Neuronal stem cell (in vitro differentiated cells): ENCODE measurements at regions not wholly inside any gene's neighbourhood (a gene's known extent, or its start where the extent isn't known, plus 50 kb on each side); places are given as distances from the start of the nearest gene placed in this dataset.

ENCODE experiments used
- DNase-seq: peaks from one replicate; pipeline ENCODE4 v3.0.0-alpha.2; 2013; ENCODE audit warnings: low spot score
- H2AFZ ChIP-seq: one replicate; pipeline ENCODE4 v1.6.1; 2013; ENCODE audit warnings: mild to moderate bottlenecking, low read length, inconsistent platforms
- H2AK5ac ChIP-seq: 2 replicates; pipeline ENCODE4 v1.6.1; 2013; ENCODE audit warnings: low read depth, mild to moderate bottlenecking, inconsistent platforms, low read length, moderate library complexity, mixed read lengths
- H2BK120ac ChIP-seq: 2 replicates; pipeline ENCODE4 v1.6.1; 2013; ENCODE audit warnings: low read depth, mild to moderate bottlenecking, inconsistent platforms, low read length, moderate library complexity, mixed read lengths
- H2BK12ac ChIP-seq: one replicate; pipeline ENCODE4 v1.6.1; 2013; ENCODE audit warnings: low read length, inconsistent platforms
- H2BK15ac ChIP-seq: 2 replicates; pipeline ENCODE4 v1.6.1; 2013; ENCODE audit warnings: mild to moderate bottlenecking, low read length, inconsistent platforms, mixed read lengths
- H2BK5ac ChIP-seq: one replicate; pipeline ENCODE4 v1.6.1; 2013; ENCODE audit warnings: inconsistent platforms, mild to moderate bottlenecking, low read length, moderate library complexity
- H3K14ac ChIP-seq: one replicate; pipeline ENCODE4 v1.6.1; 2013; ENCODE audit warnings: low read length, inconsistent platforms
- H3K18ac ChIP-seq: 2 replicates; pipeline ENCODE4 v1.6.1; 2013; ENCODE audit warnings: low read length, inconsistent platforms
- H3K23ac ChIP-seq: 2 replicates; pipeline ENCODE4 v1.6.1; 2013; ENCODE audit warnings: low read depth, mild to moderate bottlenecking, mixed read lengths, low read length, inconsistent platforms; ENCODE audit not compliant: poor library complexity
- H3K27ac ChIP-seq: replicated peaks from 3 replicates; pipeline ENCODE4 v1.5.1; 2013; ENCODE audit warnings: low read length, inconsistent platforms
- H3K27me3 ChIP-seq, 3 experiments: 2 replicates each; pipeline ENCODE4 v1.6.1; 2013; ENCODE audit warnings: low read length in 3 of 3, mild to moderate bottlenecking in 2 of 3, inconsistent platforms in 1 of 3, low read depth in 1 of 3, mixed read lengths in 1 of 3, moderate library complexity in 1 of 3; ENCODE audit not compliant: control insufficient read depth in 3 of 3, insufficient read depth in 3 of 3
- H3K36me3 ChIP-seq, 2 donors: replicated peaks in 1 of 2; 2 replicates each; pipeline ENCODE4 v1.6.1; 2013; ENCODE audit warnings: low read length in 2 of 2; ENCODE audit not compliant: control insufficient read depth in 2 of 2, insufficient read depth in 2 of 2
- H3K4ac ChIP-seq: 2 replicates; pipeline ENCODE4 v1.6.1; 2013; ENCODE audit warnings: inconsistent platforms, mild to moderate bottlenecking, low read length, moderate library complexity
- H3K4me1 ChIP-seq, 2 donors: 1 replicate in 1 of 2; 2 replicates in 1 of 2; pipeline ENCODE4 v1.6.1; 2013; ENCODE audit warnings: low read length in 2 of 2, low read depth in 1 of 2; ENCODE audit not compliant: control insufficient read depth in 2 of 2, insufficient read depth in 1 of 2
- H3K4me2 ChIP-seq: one replicate; pipeline ENCODE4 v1.6.1; 2013; ENCODE audit warnings: mild to moderate bottlenecking, low read length, inconsistent platforms; ENCODE audit not compliant: insufficient read depth, poor library complexity, severe bottlenecking
- H3K4me3 ChIP-seq, 2 donors: 2 replicates each; pipeline ENCODE4 v1.5.1; 2013; ENCODE audit warnings: low read length in 2 of 2, mild to moderate bottlenecking in 2 of 2, inconsistent platforms in 1 of 2, moderate library complexity in 1 of 2
- H3K79me1 ChIP-seq: one replicate; pipeline ENCODE4 v1.6.1; 2013; ENCODE audit warnings: low read depth, mild to moderate bottlenecking, inconsistent platforms, low read length, moderate library complexity
- H3K9ac ChIP-seq: one replicate; pipeline ENCODE4 v1.6.1; 2013; ENCODE audit warnings: mild to moderate bottlenecking, low read depth, low read length, inconsistent platforms; ENCODE audit not compliant: poor library complexity
- H3K9me3 ChIP-seq, 2 donors: replicated peaks in 1 of 2; 2 replicates each; pipeline versions ENCODE3 to v1.6.1; 2013; ENCODE audit warnings: low read length in 2 of 2, mild to moderate bottlenecking in 2 of 2, inconsistent platforms in 1 of 2, low read depth in 1 of 2, mixed read lengths in 1 of 2, moderate library complexity in 1 of 2; ENCODE audit not compliant: control insufficient read depth in 2 of 2, insufficient read depth in 1 of 2
- H4K8ac ChIP-seq: one replicate; pipeline ENCODE4 v1.6.1; 2013; ENCODE audit warnings: low read depth, mild to moderate bottlenecking, inconsistent platforms, low read length, moderate library complexity
- H4K91ac ChIP-seq: one replicate; pipeline ENCODE4 v1.6.1; 2013; ENCODE audit warnings: low read length, low read depth, mild to moderate bottlenecking, inconsistent platforms; ENCODE audit not compliant: poor library complexity
- WGBS, 2 donors: extraction: QIAGEN DNeasy Blood & Tissue Kit; methylation state at CpG; one replicate each; pipeline ENCODE4 v1.1.7; 2013; ENCODE audit warnings: missing lambda C conversion rate in 2 of 2, mixed read lengths in 1 of 2; ENCODE audit not compliant: insufficient read length in 2 of 2, insufficient replicate concordance in 1 of 2; ENCODE audit errors: extremely low coverage in 2 of 2; 5-methylcytosine and 5-hydroxymethylcytosine counted together

DNA sequence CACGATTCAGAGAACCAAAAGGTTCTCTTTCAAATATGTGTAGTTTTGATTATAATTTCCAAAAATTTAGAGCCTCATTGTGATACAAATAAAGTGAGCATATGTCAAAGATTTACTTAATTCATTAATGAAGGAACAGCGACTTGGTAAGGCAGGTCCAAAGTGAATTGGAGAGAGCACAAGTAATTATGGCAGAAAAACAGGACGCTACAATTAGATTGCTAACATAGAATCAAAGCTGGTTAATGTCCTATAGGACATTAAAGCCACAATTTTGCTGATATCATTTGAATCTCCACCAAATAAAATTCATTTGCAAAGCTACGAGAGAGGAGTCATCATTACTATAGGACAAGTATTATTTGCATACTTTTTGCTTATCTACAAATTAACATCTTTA is 164.2 kb downstream of the CCER1 start:
- Histone ChIP-seq H2BK120ac (no peak overlapping the region), H3K18ac (no peak overlapping the region), H3K14ac (no peak overlapping the region), H2BK12ac (no peak overlapping the region), H3K36me3 (no peaks in the 10 kb centered on the region), H3K79me1 (no peaks in the 10 kb centered on the region), H2BK5ac (no peak overlapping the region), H3K9me3 (no peaks in the 10 kb centered on the region), H3K27me3 (no peaks in the 10 kb centered on the region), H4K91ac (no peak overlapping the region), H3K4me3 (no peak overlapping the region), H3K4me1 (no peaks in the 10 kb centered on the region), H2AK5ac (no peak overlapping the region), H2AFZ (no peak overlapping the region), H3K4me2 (no peak overlapping the region), H3K23ac (no peak overlapping the region), H3K27ac (no peak overlapping the region), H3K9ac (no peak overlapping the region), H2BK15ac (no peak overlapping the region), H3K4ac (no peak overlapping the region), H4K8ac (no peak overlapping the region)
- DNase-seq = no peak
- no CpG with 5 or more reads among the region's 4 CpGs for WGBS, 2 donors

GRCh38 chr12:90773491-90773890 is 181.5 kb downstream of the CCER1 start:
- no CpG with 5 or more reads among the region's 1 CpG for WGBS, 2 donors

DNA sequence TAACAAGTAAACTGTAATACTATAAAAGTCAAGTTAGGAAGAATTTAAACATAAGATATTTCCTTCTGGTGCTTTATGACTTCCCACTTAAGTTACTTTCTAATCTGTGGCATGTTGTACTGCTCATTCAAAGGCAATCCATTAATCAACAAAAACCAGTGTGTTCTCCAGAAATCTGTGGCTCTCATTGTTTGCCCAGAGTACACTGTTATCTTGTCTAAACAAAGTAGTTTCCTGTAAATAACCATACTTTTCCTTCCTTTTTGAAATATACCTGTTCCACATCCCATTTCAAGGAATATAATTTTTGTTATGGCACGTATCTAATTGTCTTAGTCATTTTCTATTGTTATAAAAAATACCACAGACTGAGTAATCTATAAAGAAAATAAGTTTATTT is 184.1 kb downstream of the CCER1 start:
- no peaks in the 10 kb centered on the region for H3K36me3 ChIP-seq
- H3K79me1 ChIP-seq = no peaks in the 10 kb centered on the region
- no peak overlapping the region for H3K4me3 ChIP-seq
- no peak overlapping the region for H2BK12ac ChIP-seq
- no peaks in the 10 kb centered on the region for H3K27me3 ChIP-seq
- H3K4me1 ChIP-seq = no peaks in the 10 kb centered on the region
- no peak for DNase-seq
- H3K14ac ChIP-seq = no peak overlapping the region
- no peak overlapping the region for H2AFZ ChIP-seq
- no peak overlapping the region for H2AK5ac ChIP-seq
- no peak overlapping the region for H2BK120ac ChIP-seq
- no CpG with 5 or more reads among the region's 1 CpG for WGBS, 2 donors
- H3K4me2 ChIP-seq = no peak overlapping the region
- H4K8ac ChIP-seq = no peak overlapping the region
- no peak overlapping the region for H3K27ac ChIP-seq
- H3K23ac ChIP-seq = no peak overlapping the region
- no peak overlapping the region for H4K91ac ChIP-seq
- no peak overlapping the region for H3K9ac ChIP-seq
- H3K18ac ChIP-seq = no peak overlapping the region
- H2BK15ac ChIP-seq = no peak overlapping the region
- no peak overlapping the region for H3K4ac ChIP-seq
- no peak overlapping the region for H2BK5ac ChIP-seq
- no peaks in the 10 kb centered on the region for H3K9me3 ChIP-seq

More at GRCh38 chr12:90773491-90773890, 181.5 kb downstream of the CCER1 start:
- H3K9ac ChIP-seq = no peak overlapping the region
- no peaks in the 10 kb centered on the region for H3K9me3 ChIP-seq
- H3K79me1 ChIP-seq = no peaks in the 10 kb centered on the region
- H2BK5ac ChIP-seq = no peak overlapping the region
- no peak overlapping the region for H4K8ac ChIP-seq
- no peak overlapping the region for H3K14ac ChIP-seq
- H4K91ac ChIP-seq = no peak overlapping the region
- H3K36me3 ChIP-seq = no peaks in the 10 kb centered on the region
- no peak overlapping the region for H2BK120ac ChIP-seq
- no peak for DNase-seq
- H3K4me1 ChIP-seq = no peaks in the 10 kb centered on the region
- H2BK15ac ChIP-seq = no peak overlapping the region
- H3K27ac ChIP-seq = no peak overlapping the region
- no peaks in the 10 kb centered on the region for H3K27me3 ChIP-seq
- no peak overlapping the region for H3K23ac ChIP-seq
- H3K4me2 ChIP-seq = no peak overlapping the region
- H2AK5ac ChIP-seq = no peak overlapping the region
- H3K18ac ChIP-seq = no peak overlapping the region
- no peak overlapping the region for H3K4ac ChIP-seq
- H2AFZ ChIP-seq = no peak overlapping the region
- H3K4me3 ChIP-seq = no peak overlapping the region
- no peak overlapping the region for H2BK12ac ChIP-seq

GRCh38 chr12:90757957-90758356 is 197.0 kb downstream of the CCER1 start:
- Histone ChIP-seq H2BK5ac (no peak overlapping the region), H4K91ac (no peak overlapping the region), H2BK15ac (no peak overlapping the region), H4K8ac (no peak overlapping the region), H3K4me2 (no peak overlapping the region), H3K23ac (no peak overlapping the region), H3K9me3 (no peaks in the 10 kb centered on the region), H3K18ac (no peak overlapping the region), H3K4ac (no peak overlapping the region), H2BK120ac (no peak overlapping the region), H2BK12ac (no peak overlapping the region), H3K27me3 (no peaks in the 10 kb centered on the region), H3K79me1 (no peaks in the 10 kb centered on the region), H3K9ac (no peak overlapping the region), H3K4me3 (no peak overlapping the region), H3K36me3 (no peaks in the 10 kb centered on the region), H3K4me1 (no peaks in the 10 kb centered on the region), H2AK5ac (no peak overlapping the region), H3K14ac (no peak overlapping the region), H3K27ac (no peak overlapping the region), H2AFZ (no peak overlapping the region)
- WGBS, 2 donors = no CpG with 5 or more reads among the region's 1 CpG
- DNase-seq = no peak
